Uterus (tissue), 3 donors: ENCODE measurements at regions not wholly inside any gene's neighbourhood (a gene's known extent, or its start where the extent isn't known, plus 50 kb on each side); places are given as distances from the start of the nearest gene placed in this dataset.
A peak's percentile ranks its signal among the peaks of the same experiment; 100 is the strongest.

Experiments
- DNase-seq, 2 donors: peaks; one replicate each; pipeline ENCODE4 v3.0.0-alpha.2; 2019 to 2020
- H3K27ac ChIP-seq, 2 donors: fragments of 200-600 bp; sonication (generic); 1 replicate in 1 of 2; 2 replicates in 1 of 2; pipeline ENCODE4 v1.5.1; 2016 to 2018
- H3K27me3 ChIP-seq, 2 donors: fragments of 200-600 bp; sonication (generic); one replicate each; pipeline ENCODE4 v1.5.1; 2018 to 2019; ENCODE audit warnings: control low read depth in 1 of 2
- H3K36me3 ChIP-seq, 2 donors: fragments of 200-600 bp; sonication (generic); one replicate each; pipeline ENCODE4 v1.5.1; 2019; ENCODE audit warnings: control low read depth in 1 of 2
- H3K4me1 ChIP-seq, 2 donors: fragments of 200-600 bp; sonication (generic); one replicate each; pipeline ENCODE4 v1.5.1; 2018 to 2019; ENCODE audit warnings: control low read depth in 1 of 2
- H3K4me3 ChIP-seq, 2 donors: fragments of 200-600 bp; sonication (generic); 1 replicate in 1 of 2; 2 replicates in 1 of 2; pipeline ENCODE4 v1.5.1; 2018 to 2019; ENCODE audit warnings: mild to moderate bottlenecking in 1 of 2
- H3K9me3 ChIP-seq, 2 donors: fragments of 200-600 bp; sonication (generic); one replicate each; pipeline ENCODE4 v1.5.1; 2019; ENCODE audit warnings: control low read depth in 1 of 2
- POLR2A ChIP-seq, 2 donors: fragments of 450-650 bp; IDR thresholded peaks; one replicate each; pipeline ENCODE4 v1.6.1; 2016; ENCODE audit warnings: antibody characterized with exemption in 2 of 2, mild to moderate bottlenecking in 1 of 2, moderate library complexity in 1 of 2
- intact Hi-C: fragments of 100-400 bp; cut with DNase I; formaldehyde crosslinking; loops from one replicate; pipeline ENCODE4 v1.15.1; 2023; ENCODE audit warnings: low total_unique reads
- TF ChIP-seq, protein P1 (sequence below), 4 experiments: fragments of 200-600 bp in 2 of 4; fragments of 450-650 bp in 2 of 4; sonication (generic) in 2 of 4; IDR thresholded peaks; one replicate each; pipeline ENCODE4 v1.5.1; 2016 to 2019; ENCODE audit warnings: antibody characterized with exemption in 4 of 4, mild to moderate bottlenecking in 2 of 4, moderate library complexity in 1 of 4
- donor health status: DM: yes; HTN: yes; CAD: no.

- no peak overlapping the region for H3K4me3 ChIP-seq
- H3K4me1 ChIP-seq, result no peaks in the 10 kb centered on the region
- no peak overlapping the region for H3K27ac ChIP-seq
- no peak for TF ChIP-seq POLR2A (IDR thresholded peaks at IDR 0.05)
- TF ChIP-seq, protein P1, sequence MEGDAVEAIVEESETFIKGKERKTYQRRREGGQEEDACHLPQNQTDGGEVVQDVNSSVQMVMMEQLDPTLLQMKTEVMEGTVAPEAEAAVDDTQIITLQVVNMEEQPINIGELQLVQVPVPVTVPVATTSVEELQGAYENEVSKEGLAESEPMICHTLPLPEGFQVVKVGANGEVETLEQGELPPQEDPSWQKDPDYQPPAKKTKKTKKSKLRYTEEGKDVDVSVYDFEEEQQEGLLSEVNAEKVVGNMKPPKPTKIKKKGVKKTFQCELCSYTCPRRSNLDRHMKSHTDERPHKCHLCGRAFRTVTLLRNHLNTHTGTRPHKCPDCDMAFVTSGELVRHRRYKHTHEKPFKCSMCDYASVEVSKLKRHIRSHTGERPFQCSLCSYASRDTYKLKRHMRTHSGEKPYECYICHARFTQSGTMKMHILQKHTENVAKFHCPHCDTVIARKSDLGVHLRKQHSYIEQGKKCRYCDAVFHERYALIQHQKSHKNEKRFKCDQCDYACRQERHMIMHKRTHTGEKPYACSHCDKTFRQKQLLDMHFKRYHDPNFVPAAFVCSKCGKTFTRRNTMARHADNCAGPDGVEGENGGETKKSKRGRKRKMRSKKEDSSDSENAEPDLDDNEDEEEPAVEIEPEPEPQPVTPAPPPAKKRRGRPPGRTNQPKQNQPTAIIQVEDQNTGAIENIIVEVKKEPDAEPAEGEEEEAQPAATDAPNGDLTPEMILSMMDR (IDR thresholded peaks at IDR 0.05), result no peak
- H3K9me3 ChIP-seq, result no peaks in the 10 kb centered on the region
- DNase-seq, result no peak
- no peaks in the 10 kb centered on the region for H3K36me3 ChIP-seq
- no peaks in the 10 kb centered on the region for H3K27me3 ChIP-seq
- intact Hi-C loops, result no loop called here
Measured at GRCh38 chr3:30397030-30397429, 209.4 kb upstream of the TGFBR2 start.

- H3K4me3 ChIP-seq, result no peak overlapping the region
- intact Hi-C loops, result no loop called here
- H3K4me1 ChIP-seq, result no peaks in the 10 kb centered on the region
- H3K27me3 ChIP-seq, result no peaks in the 10 kb centered on the region
- no peak for DNase-seq
- H3K27ac ChIP-seq, result no peak overlapping the region
- H3K9me3 ChIP-seq, result no peaks in the 10 kb centered on the region
- no peak for TF ChIP-seq POLR2A (IDR thresholded peaks at IDR 0.05)
- TF ChIP-seq, protein P1 (IDR thresholded peaks at IDR 0.05), result no peak
- H3K36me3 ChIP-seq, result no peaks in the 10 kb centered on the region
Measured at GRCh38 chr3:30399394-30400181, 206.8 kb upstream of the TGFBR2 start.

GRCh38 chr3:30400926-30401325 lies 205.5 kb upstream of the TGFBR2 start:
- H3K4me1 ChIP-seq, result no peaks in the 10 kb centered on the region
- no peak for TF ChIP-seq POLR2A (IDR thresholded peaks at IDR 0.05)
- TF ChIP-seq, protein P1 (IDR thresholded peaks at IDR 0.05), result no peak
- H3K27ac ChIP-seq, result peak overlapping the region in 1 of 2 donors; percentile 11

DNA sequence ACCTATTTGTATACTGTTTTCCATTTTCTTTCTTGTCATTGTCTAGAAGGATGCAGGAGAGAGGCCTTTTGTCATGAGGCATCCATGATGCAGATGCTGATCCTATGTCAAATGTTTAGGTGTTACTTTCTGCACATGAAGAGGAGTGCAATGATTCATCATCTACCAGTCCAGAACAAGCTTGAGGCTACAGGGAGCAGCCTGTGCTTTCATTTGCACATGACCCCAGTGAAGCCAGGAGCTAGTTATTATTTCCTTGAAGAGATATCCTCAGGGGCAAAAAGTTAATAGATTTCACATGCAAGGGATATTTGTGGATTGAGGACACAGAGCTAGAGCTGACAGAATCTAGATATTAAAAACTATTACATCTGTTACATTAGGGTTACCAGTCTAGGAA lies 204.4 kb upstream of the TGFBR2 start:
- Histone ChIP-seq H3K4me1 (no peaks in the 10 kb centered on the region), H3K4me3 (no peak overlapping the region), H3K27me3 (no peaks in the 10 kb centered on the region), H3K9me3 (no peaks in the 10 kb centered on the region), H3K36me3 (no peaks in the 10 kb centered on the region), H3K27ac (peak overlapping the region in 1 of 2 donors; percentile 16)
- TF ChIP-seq, protein P1 (IDR thresholded peaks at IDR 0.05), result no peak
- TF ChIP-seq POLR2A (IDR thresholded peaks at IDR 0.05), result no peak
- DNase-seq, result no peak
- intact Hi-C loops, result no loop called here

More at GRCh38 chr3:30400926-30401325, 205.5 kb upstream of the TGFBR2 start:
- no peak for DNase-seq
- no peaks in the 10 kb centered on the region for H3K9me3 ChIP-seq
- H3K4me3 ChIP-seq, result no peak overlapping the region
- H3K27me3 ChIP-seq, result no peaks in the 10 kb centered on the region
- intact Hi-C loops, result no loop called here
- no peaks in the 10 kb centered on the region for H3K36me3 ChIP-seq

DNA sequence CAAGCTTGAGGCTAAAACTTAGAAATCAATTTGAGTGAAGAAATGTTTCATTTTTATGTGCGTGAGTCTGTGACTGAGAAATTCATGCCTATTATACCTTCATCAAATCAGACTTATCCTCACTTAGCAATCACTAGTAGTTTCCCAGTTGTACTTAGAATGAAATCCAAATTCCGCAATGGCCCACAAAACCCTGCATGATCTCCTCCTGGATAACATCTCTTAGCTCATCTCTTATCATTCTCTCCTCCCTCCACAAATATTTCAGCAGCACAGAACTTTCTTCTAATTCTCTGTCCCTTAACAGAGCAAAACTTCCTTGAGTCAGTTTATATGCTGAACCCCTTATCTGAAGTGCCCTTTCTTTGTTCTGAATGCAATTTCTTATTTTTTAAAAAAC lies 198.8 kb upstream of the TGFBR2 start:
- no peak for DNase-seq
- no peaks in the 10 kb centered on the region for H3K4me1 ChIP-seq
- H3K36me3 ChIP-seq, result no peaks in the 10 kb centered on the region
- no peaks in the 10 kb centered on the region for H3K27me3 ChIP-seq
- H3K27ac ChIP-seq, result no peak overlapping the region
- TF ChIP-seq, protein P1 (IDR thresholded peaks at IDR 0.05), result no peak
- no peak for TF ChIP-seq POLR2A (IDR thresholded peaks at IDR 0.05)
- intact Hi-C loops, result no loop called here
- H3K9me3 ChIP-seq, result no peaks in the 10 kb centered on the region
- H3K4me3 ChIP-seq, result no peak overlapping the region
